Stimulated activated CD8-positive, alpha-beta memory T cell treated with anti-CD3 and anti-CD28 coated beads, Interleukin-12 subunit alpha, Interleukin-12 subunit beta, amount 100 ng/mL, for 1 hour (primary cell): ENCODE measurements at regions not wholly inside any gene's neighbourhood (a gene's known extent, or its start where the extent isn't known, plus 50 kb on each side); places are given as distances from the start of the nearest gene placed in this dataset.
"Not testable (repeated sequence)": the region's sequence is repeated elsewhere in the genome, so short reads cannot be mapped to it uniquely, and the experiment has no call there.

Experiments used
- DNase-seq: peaks from one replicate; pipeline ENCODE4 v3.0.0-alpha.2; 2020; ENCODE audit warnings: low read depth

DNA sequence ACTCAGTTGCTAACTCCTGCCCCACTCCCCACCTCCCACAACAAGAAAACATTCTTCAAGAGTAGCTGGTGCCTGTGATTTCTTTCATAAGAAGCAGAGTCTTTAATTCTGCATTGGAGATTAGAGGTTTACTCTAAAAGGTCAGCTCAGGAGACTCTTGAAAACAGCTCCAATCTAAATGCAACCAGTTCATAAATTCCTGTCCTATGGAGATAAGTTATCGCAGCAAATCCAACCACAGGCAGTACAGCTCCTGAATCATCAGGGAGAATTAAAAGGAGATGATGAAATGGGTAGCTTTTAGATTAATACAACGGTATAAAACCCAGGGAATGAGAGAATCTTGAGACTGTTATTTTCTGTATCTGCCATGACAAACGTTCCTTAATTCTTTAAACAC, 130.7 kb downstream of the SOCS6 start:
- no peak for DNase-seq

DNA sequence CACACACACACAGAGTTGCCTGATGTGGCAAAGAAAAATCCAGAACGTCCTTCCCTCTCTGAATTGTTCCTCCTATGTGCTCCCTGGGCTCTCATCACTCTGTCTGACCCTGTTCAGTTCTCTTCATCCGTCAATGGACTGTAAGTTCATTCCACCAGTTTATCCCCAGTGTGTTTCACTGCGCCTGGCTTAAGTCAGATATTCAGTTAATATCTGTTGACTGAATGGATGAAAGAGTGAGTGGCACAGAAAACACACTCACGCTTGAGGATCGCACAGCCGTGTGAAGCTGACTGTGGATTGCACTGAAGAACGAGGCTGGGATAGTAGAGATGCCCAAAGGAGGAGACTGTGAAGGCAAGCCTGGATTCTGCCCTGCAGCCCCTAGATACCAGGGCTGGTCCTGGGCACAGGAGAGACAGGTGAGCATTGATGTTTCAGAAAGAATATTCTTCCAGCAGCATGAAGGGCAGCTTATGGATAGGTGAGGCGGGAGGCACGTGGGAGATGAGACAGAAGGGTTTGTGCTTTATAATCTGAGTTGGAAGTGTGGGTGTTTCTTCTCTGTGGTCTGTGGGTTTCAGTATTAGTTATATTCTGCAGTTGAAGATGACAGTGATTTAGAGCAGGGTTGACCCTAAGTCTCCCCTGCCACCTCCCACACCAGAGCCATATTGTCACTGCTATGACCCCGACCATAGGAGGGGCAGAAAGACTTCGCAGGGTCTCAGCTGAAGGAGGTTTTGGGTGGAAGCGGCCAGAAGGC, 129.9 kb downstream of the SOCS6 start:
- DNase-seq = no peak

DNA sequence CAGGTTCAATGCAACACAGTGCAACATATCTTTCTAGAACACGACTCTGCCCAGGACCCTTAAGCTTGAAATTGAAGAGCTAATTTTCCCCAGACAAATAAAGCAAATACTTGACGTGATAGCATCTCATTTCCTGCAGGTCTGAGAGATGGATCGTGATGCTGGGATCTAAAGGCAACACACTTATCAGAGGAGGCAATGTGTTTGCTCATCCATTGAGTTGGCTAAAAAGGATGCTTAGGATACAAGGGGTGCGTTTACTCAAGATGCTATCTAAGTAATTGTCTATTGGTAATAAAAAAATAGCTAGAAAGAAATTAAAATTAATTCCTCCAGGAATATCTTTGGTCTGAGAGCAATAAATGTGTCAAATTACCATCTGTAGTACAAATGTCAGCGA, 129.0 kb downstream of the SOCS6 start:
- DNase-seq = no peak

DNA sequence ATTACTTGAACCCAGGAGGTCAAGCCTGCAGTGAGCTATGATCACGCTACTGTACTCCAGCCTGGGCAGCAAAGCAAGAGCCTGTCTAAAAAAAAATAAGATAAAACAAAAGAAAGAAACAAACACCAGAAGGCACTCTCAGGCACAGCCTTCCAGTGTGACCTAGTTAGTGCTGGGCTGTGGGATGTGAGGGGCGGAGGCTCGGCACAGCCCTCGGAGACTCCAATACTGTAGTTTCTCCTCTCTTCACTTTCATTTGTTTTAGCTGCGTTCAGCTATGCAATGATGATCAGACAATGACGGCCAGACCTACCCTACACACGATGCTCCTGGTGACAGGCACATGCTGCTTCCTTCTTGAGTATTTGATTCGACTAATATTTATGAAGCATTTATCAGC, 127.7 kb downstream of the SOCS6 start:
- DNase-seq = no peak

- DNase-seq = no peak
Measured at GRCh38 chr18:70415823-70416488, 127.1 kb downstream of the SOCS6 start.

GRCh38 chr18:70414315-70414900, 125.6 kb downstream of the SOCS6 start:
- no peak for DNase-seq

GRCh38 chr18:70413455-70413854, 124.6 kb downstream of the SOCS6 start:
- no peak for DNase-seq

DNA sequence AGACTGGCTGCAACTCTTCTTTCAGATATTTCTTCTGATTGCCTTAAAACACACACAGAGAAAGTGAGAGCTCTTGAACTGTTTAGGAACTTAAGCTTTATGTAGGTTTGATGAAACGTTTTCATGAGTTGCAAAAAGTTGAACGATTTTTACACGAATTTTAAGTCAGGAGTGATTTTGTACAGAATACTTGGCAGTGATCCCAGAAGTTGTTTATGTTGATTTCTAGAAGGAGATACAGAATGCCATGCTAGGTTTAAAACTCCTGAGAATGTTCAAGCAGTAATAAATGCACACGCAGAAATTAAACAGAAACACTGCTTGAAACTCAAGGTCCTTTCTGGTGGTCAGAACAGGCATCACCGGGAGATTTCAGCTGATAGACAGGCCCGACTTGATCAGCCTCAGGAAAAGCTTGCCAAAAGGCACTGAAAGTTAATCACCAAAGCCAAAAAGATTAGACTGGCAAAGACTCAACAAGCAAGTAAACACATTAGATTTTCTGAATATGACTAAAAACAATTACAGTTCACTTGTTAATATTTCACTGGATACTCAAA, 123.1 kb downstream of the SOCS6 start:
- DNase-seq = no peak

GRCh38 chr18:70411307-70411706, 122.5 kb downstream of the SOCS6 start:
- no peak for DNase-seq

- no peak for DNase-seq
Measured at GRCh38 chr18:70405052-70405451, 116.2 kb downstream of the SOCS6 start.

DNA sequence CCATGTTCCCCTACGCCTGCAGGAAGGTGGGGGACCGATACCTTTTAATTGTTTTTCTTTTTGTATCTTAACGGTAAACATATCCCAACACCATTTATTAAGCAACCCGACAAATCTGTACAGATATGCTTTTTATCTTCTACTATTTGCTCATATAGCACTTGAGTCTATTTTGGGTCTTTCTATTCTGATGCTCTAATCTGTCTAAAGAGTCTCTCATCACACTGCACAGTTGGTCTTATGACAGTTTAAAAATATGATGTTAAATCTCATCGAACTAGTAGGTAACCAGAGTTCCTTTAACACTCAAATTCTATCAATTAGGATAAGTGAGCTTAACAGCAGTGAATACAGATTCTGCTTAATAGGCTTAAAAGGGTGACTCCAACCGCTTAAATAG, 111.6 kb downstream of the SOCS6 start:
- no peak for DNase-seq

DNA sequence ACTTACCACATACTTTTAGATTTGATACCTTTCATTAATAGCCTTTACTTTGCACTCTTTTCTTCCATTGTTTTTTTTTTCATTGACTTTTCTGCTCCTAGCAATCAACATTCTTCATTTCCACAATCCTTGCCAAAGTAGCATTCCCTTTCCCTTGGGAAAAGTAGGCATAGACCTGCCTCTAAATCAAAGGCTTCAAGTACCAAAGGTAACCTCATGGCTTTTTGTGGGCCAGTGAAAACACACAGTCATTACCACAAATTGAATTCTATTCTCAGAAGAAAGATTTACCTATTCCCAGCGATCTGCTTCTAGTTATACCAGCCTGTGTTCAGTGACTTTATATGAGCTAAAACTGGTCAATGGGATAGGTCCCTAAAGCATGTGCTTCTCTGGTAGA, 109.2 kb downstream of the SOCS6 start:
- no peak for DNase-seq

DNA sequence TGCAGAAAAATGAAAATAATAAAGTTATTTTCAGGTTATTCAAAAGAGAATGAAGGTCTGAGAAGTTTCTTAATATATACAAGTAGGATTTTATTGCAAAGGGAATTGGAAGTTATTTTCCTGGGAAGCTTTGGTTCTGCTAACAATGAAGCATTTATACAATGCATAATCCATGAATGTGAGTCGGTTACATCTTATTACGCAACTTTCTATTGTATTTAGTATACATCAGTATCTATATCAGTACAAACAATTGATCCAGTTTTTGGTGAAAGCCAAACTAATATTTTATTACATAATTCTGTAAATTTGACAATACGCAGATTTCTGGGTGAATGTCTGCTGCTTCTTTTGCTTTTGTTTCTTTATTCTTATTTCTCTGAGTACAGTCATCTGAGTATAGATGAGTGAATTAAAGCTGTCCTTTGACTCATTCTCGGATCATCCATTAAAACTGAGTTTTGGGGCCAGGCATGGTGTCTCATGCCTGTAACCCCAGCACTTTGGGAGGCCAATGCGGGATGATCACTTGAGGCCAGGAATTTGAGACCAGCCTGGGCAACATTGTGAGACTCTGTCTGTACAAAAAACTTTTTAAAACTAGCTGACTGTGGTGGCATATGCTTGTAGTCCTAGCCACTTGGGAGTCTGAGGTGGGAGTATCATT, 108.5 kb downstream of the SOCS6 start:
- no peak for DNase-seq

DNA sequence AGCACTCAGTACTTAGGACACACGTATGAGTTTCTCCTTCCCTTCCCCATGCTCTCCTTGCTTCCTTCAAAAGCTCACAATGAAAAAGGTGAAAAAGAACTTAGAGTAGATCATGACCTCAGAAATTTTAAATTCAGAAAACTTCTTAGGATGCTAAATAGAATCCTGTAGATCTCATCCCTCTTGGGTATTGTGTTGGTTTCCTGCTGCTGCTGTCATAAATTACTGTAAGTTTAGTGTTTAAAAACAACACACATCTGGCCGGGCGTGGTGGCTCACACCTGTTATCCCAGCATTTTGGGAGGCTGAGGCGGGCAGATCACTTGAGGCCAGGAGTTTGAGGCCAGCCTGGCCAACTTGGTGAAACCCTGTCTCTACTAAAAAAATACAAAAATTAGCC, 106.9 kb downstream of the SOCS6 start:
- DNase-seq = not testable (repeated sequence)

DNA sequence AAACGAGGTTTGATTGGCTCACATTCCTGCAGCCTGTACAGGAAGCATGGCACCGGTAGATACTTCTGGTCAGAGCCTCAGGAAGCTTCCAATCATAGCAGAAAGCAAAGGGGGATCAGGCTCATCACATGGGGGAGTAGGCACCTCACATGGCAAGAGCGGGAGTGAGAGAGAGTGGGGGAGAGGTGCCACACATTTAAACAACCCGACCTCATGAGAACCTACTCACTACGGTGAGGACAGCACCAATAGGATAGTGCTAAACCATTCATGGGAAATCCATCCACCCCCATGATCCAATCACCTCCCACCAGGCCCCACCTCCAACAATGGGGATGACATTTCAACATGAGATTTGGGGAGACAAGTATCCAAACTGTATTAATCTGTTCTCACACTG, 105.8 kb downstream of the SOCS6 start:
- no peak for DNase-seq

DNA sequence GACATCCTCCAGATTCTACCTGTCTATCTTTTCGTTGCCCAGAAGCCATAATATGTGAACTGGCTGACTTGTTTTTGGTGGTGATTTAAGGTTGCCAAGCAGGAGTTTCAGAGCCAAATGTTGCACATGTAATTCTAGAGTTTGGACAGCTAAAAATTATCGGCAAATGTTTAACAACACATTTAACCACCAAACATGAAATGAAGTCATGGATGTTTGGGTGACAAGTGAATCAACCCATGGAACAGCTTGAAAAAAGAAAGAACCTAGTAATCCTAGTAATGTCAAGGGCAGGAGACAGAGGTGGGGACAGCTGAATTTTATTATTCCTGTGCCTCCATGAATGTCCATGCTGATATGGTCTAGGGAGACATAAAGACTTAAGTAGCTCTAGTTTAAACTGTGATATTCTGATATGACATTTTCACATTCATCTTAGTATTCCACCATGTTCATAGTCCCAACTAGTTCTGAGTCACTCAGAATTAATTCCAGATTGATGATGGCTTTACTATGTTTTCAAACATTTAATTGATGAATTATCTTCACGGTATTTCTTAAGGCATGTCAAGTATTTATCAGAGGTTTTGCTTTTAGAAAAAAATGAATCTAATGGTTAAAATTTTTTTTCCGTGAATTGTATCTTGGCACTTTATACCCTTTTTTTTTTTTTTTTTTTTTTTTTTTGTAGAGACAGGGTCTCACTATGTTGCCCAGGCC, 101.7 kb downstream of the SOCS6 start:
- no peak for DNase-seq

DNA sequence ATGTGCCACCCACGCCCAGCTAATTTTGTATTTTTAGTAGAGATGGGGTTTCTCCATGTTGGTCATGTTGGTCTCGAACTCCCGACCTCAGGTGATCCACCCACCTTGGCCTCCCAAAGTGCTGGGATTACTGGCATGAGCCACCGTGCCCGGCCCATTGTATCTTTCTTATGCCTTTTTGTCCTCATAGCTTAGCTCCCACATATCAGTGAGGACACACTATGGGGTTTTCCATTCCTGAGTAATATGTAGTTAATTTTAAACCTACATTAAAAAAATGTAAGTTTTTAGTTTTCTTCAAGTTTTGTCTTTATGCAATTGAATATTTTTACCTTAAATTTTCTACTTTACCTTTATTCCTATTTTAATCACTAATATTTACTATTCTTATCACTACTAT, 100.2 kb downstream of the SOCS6 start:
- DNase-seq = not testable (repeated sequence)

DNA sequence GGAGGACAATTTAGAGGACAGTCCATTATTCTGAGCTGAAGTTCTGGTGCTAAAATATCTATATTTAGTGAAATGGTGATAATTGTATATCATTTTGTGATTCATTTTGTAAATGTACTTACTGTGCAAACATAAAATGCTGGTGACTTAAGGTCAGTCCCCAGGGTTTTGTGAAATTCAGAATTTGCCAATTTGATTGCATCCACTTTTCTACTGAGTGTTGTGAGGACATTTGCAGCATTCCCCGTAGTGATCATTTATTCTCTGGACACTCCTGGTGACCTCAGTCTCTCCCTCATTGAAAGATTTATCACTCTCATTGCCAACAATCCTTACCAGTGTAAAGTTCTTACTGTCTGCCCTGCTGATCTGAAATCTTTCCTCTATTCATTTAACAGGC, 98.2 kb downstream of the SOCS6 start:
- no peak for DNase-seq

DNA sequence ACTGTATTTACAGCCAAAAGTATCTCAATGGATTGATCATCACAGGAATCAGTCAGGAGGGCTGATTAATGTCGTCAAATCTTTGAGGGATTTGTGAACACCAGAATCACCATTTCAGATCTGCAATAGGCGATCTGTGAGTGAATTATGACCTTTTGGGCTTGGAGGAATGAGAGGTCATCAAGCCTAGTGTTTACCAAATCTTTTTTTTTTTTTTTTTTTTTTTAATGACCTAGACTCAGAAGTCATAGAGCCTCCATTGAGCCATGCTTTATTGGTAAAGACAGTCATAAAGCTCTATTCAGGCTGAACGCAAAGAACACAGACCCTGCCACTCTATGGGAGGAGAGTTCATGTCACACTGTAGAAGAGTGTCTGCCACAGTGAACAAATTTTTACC, 97.7 kb downstream of the SOCS6 start:
- no peak for DNase-seq

DNA sequence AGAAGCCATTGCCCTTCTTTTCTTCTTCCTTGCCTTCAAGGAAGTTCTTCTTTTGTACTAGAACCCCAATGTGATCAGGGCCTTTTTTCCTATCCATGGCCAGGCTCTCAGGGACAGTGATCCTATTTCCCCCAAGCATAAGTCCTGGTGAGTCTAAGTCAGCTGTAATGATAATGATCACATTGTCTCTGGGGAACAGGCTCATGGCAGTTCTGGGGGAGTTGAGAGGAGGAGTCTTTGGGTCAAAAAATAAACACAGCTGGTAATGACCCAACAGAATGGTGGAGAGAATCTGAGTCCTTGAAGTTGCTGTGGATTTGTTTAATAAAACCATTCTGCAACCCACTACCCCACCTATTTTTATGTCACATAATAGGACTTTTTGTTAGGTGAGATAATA, 96.6 kb downstream of the SOCS6 start:
- DNase-seq = no peak

DNA sequence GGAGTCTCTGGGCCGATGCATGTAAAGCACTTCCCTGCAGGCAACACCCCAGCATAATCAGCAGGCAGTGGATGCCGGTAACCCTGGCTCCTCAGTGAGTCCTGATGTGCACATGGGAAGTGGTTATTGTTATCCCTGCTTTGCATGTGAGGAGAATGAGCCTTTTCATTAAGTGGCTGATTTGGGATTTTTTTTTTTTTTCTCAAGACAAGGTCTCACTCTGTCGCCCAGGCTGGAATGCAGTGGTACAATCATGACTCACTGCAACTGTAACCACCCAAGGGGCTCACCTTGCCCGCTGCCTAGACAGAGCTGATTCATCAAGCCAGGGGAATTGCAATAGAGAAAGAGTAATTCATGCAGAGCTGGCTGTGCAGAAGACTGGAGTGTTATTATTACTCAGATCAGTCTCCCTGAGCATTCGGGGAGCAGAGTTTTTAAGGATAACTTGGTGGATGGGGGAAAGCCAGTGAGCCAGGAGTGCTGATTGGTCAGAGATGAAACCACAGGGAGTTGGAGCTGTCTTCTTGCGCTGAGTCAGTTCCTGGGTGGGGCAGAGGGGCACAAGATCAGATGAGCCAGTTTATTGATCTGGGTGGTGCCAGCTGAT, 95.4 kb downstream of the SOCS6 start:
- DNase-seq = no peak
